NB4 (cell line): ENCODE measurements at regions not wholly inside any gene's neighbourhood (a gene's known extent, or its start where the extent isn't known, plus 50 kb on each side); places are given as distances from the start of the nearest gene placed in this dataset.

Experiments used
- MYC ChIP-seq: IDR thresholded peaks from 2 replicates; pipeline ENCODE4 v1.6.1; 2011; ENCODE audit warnings: low read depth, low read length
- POLR2A ChIP-seq: IDR thresholded peaks from 2 replicates; pipeline ENCODE4 v1.6.1; 2011; ENCODE audit warnings: mild to moderate bottlenecking; ENCODE audit not compliant: insufficient read length; ENCODE audit errors: extremely low read depth
- TF ChIP-seq, protein P1 (sequence below): IDR thresholded peaks from one replicate; pipeline ENCODE4 v1.5.1; 2012; ENCODE audit warnings: low read depth, low read length
- TF ChIP-seq, protein P2 (sequence below): IDR thresholded peaks from 2 replicates; pipeline ENCODE4 v1.6.1; 2011; ENCODE audit warnings: low read depth, low read length

DNA sequence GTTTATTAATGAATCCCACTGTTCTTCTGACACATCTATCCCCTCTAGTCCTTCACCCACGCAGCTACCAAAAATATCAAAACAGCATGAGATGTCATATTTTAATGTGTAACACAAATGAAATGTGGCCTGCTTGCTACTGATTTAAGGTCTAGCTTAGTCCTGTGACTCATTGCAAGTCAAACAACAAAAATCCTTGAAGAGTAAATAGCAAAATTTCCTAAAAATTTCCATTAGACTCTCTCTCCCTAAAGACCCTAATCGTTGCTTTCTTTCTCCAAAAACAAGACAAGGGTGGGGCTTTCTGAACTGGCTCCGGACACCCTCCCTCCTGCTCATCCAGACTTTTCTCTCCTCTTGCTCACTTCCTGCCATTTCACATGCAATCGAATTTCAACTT, 99.9 kb upstream of the IPO5 start:
- TF ChIP-seq, protein P1, sequence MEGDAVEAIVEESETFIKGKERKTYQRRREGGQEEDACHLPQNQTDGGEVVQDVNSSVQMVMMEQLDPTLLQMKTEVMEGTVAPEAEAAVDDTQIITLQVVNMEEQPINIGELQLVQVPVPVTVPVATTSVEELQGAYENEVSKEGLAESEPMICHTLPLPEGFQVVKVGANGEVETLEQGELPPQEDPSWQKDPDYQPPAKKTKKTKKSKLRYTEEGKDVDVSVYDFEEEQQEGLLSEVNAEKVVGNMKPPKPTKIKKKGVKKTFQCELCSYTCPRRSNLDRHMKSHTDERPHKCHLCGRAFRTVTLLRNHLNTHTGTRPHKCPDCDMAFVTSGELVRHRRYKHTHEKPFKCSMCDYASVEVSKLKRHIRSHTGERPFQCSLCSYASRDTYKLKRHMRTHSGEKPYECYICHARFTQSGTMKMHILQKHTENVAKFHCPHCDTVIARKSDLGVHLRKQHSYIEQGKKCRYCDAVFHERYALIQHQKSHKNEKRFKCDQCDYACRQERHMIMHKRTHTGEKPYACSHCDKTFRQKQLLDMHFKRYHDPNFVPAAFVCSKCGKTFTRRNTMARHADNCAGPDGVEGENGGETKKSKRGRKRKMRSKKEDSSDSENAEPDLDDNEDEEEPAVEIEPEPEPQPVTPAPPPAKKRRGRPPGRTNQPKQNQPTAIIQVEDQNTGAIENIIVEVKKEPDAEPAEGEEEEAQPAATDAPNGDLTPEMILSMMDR, result no peak
- TF ChIP-seq, protein P2, sequence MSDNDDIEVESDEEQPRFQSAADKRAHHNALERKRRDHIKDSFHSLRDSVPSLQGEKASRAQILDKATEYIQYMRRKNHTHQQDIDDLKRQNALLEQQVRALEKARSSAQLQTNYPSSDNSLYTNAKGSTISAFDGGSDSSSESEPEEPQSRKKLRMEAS, result no peak
- no peak for TF ChIP-seq POLR2A
- no peak for TF ChIP-seq MYC
